AG08395 (cell line): ENCODE measurements at regions not wholly inside any gene's neighbourhood (a gene's known extent, or its start where the extent isn't known, plus 50 kb on each side); places are given as distances from the start of the nearest gene placed in this dataset.

ENCODE experiments used
- DNase-seq: peaks from one replicate; pipeline ENCODE4 v3.0.0; 2012; ENCODE audit warnings: mixed read lengths, low spot score

GRCh38 chr6:22809370-22809769 is 240.0 kb downstream of the HDGFL1 start:
- DNase-seq = no peak

- DNase-seq = no peak
Observed at GRCh38 chr6:22819209-22819608, 249.8 kb downstream of the HDGFL1 start.

- peak; percentile 35 for DNase-seq
Observed at GRCh38 chr6:22821664-22822320, 252.4 kb downstream of the HDGFL1 start.

GRCh38 chr6:22825210-22825609 is 255.8 kb downstream of the HDGFL1 start:
- no peak for DNase-seq

- no peak for DNase-seq
Observed at GRCh38 chr6:22826961-22827360, 257.6 kb downstream of the HDGFL1 start.

GRCh38 chr6:22827760-22828159 is 258.4 kb downstream of the HDGFL1 start:
- peak; percentile 5 for DNase-seq

GRCh38 chr6:22828179-22829062 is 259.1 kb downstream of the HDGFL1 start:
- peak; percentile 84 for DNase-seq

GRCh38 chr6:22829070-22829469 is 259.7 kb downstream of the HDGFL1 start:
- no peak for DNase-seq

GRCh38 chr6:22830463-22830862 is 261.1 kb downstream of the HDGFL1 start:
- no peak for DNase-seq

- DNase-seq = no peak
Observed at GRCh38 chr6:22833191-22833590, 263.8 kb downstream of the HDGFL1 start.

GRCh38 chr6:22838345-22838744 is 269.0 kb downstream of the HDGFL1 start:
- DNase-seq = no peak

- no peak for DNase-seq
Observed at GRCh38 chr6:22845467-22845866, 276.1 kb downstream of the HDGFL1 start.

GRCh38 chr6:22848121-22848520 is 278.8 kb downstream of the HDGFL1 start:
- no peak for DNase-seq

- no peak for DNase-seq
Observed at GRCh38 chr6:22849921-22850320, 280.6 kb downstream of the HDGFL1 start.

GRCh38 chr6:22852101-22852500 is 282.7 kb downstream of the HDGFL1 start:
- no peak for DNase-seq

GRCh38 chr6:22873513-22874136 is 304.3 kb downstream of the HDGFL1 start:
- DNase-seq = no peak

GRCh38 chr6:22875845-22876244 is 306.5 kb downstream of the HDGFL1 start:
- no peak for DNase-seq

- DNase-seq = no peak
Observed at GRCh38 chr6:22878324-22878701, 308.9 kb downstream of the HDGFL1 start.

- DNase-seq = no peak
Observed at GRCh38 chr6:22878706-22879105, 309.3 kb downstream of the HDGFL1 start.

GRCh38 chr6:22880686-22881433 is 311.5 kb downstream of the HDGFL1 start:
- DNase-seq = peak; percentile 76

- DNase-seq = no peak
Observed at GRCh38 chr6:22882581-22882980, 313.2 kb downstream of the HDGFL1 start.

GRCh38 chr6:22883061-22883717 is 313.8 kb downstream of the HDGFL1 start:
- no peak for DNase-seq
